HPDE6-E6E7 (cell line): ENCODE measurements at regions not wholly inside any gene's neighbourhood (a gene's known extent, or its start where the extent isn't known, plus 50 kb on each side); places are given as distances from the start of the nearest gene placed in this dataset.
A peak's percentile ranks its signal among the peaks of the same experiment; 100 is the strongest.

Source experiments
- DNase-seq: peaks from one replicate; pipeline ENCODE4 v3.0.0; 2011; ENCODE audit warnings: missing footprints; ENCODE audit errors: extremely low spot score

GRCh38 chr21:18460979-18461378 lies 57.4 kb upstream of the TMPRSS15 start:
- no peak for DNase-seq

GRCh38 chr21:18461743-18462142 lies 58.2 kb upstream of the TMPRSS15 start:
- DNase-seq, result no peak

GRCh38 chr21:18467715-18468114 lies 64.1 kb upstream of the TMPRSS15 start:
- no peak for DNase-seq

- DNase-seq, result no peak
Observed at GRCh38 chr21:18468790-18469189, 65.2 kb upstream of the TMPRSS15 start.

DNA sequence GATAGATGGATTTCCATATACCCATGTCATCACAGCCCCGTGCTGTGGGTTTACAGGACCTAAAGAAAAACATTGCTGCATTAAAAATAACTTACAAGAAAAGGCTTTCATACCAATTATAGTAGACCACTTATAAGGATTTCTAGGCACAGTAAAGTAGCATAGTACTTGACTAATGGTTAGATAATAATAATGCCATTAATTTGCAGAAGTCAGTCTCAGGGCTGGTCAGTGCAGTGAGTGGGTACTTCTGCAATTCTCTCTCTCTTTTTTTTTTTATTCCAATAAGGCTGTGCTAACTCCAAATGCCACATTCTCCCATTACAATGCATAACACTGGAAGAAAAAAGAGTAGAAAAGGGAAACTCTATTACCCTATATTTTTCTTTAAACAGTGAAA lies 73.1 kb upstream of the TMPRSS15 start:
- no peak for DNase-seq

DNA sequence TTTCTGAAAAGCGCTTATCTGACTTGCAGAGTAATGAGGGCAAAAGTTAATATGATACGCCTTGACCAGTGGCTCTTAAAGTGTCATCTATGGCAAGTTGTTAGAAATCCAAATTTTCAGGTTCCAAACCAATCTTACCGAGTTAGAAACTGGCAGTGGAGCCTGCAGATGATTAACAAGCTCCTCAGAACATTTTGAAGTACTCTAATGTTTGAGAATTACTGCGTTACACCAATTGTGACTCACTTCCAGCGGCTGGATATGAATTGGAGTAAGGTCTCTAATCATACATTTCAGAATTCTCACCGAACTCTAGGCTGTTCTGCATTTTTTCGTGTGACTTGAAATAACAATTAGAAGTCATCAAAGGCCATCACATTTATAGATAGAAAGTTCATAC lies 73.5 kb upstream of the TMPRSS15 start:
- no peak for DNase-seq

DNA sequence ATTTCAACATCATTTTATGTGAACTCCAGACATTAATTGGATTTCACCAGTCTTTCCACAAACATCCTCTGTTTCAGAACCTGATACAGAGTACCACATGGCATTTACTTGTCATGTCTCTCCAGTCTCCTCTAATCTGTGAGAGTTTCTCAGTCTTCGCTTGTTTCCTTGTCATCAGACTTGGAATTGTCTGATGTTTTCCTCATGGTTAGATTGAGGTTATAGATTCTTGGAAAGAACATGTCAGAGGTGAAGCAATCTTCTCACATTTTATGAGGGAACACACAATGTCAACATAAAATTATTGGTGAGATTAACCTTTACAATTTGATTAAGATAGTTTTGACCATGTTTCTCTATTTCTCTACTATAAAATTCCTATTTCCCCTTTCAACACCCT lies 74.9 kb upstream of the TMPRSS15 start:
- no peak for DNase-seq

DNA sequence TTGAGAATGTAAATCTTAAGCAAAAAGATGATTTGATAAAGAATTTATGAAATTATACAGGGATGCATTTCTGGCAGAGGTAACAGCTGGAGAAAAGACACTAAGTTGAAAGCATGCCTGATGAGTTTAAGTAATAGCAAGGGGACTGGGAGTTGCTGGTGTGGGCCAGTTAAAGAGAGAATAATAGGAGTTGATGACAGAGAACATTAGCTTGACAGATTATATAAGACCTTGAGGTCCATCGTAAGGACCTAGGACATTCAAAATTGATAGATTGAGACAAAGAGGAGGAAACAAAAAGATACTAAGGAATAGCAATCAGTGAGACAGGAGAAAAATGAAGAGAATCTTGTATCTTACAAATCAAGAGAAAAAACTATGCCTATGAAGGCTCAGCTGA lies 84.7 kb upstream of the TMPRSS15 start:
- no peak for DNase-seq

- DNase-seq, result peak; percentile 44
Observed at GRCh38 chr21:18493422-18493821, 89.8 kb upstream of the TMPRSS15 start.

DNA sequence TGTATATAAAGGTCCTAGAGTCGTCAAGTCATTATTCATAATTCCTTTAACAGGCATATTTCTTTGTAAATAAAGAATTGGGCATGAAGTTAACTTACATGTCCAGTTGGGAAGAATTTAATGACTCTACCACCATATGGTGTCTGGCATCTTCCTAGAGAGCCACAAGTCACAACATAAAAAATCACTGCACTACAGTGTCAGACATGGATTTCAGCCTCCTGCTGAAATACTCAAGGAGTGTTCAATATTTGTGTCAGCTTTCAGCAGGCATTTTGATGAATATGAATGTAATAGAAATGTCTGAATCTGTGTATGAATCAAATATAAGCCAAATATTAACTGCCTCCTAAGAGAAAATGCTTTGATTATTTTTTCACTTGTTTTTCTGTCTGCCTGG lies 91.9 kb upstream of the TMPRSS15 start:
- no peak for DNase-seq

DNA sequence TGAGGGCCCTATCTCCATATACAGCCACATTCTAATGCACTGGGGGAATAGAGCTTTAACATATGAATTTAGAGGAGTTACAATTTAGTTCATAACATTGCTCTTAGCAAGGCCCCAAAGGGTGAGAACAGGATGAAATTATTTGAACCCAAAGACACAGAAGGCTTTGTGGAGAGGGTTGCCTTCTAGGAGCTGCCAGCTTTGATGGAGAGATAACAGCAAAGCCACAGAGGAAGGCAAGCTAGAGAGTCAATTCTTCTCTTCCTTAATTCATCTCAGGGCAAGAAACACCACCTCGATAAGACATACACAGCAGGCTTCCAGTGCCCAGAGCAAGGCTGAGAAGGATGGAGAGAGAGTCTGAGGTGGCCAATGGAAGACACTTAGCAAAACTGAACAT lies 94.8 kb upstream of the TMPRSS15 start:
- DNase-seq, result no peak

GRCh38 chr21:18499761-18500376 lies 96.3 kb upstream of the TMPRSS15 start:
- no peak for DNase-seq

DNA sequence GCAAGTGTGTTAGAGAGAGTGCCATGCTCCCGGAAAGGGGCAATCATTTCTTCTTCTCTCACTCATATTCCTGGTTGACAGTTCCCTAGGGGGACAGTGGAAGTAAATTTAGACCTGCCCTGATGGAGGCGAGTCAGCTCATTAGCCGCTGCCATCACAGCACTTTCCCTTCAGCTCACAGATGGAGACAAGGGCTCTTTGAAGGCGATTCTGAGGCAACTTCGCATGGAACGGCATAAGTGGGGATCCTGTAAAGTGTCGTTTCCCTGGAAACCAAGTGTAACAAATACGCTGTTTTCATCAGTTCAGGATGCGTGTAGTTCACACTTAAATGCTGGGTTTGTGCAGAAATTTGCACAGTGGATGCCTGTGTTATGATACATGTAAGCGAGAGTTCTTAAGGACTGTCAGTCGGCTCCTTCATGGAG lies 114.5 kb upstream of the TMPRSS15 start:
- no peak for DNase-seq

DNA sequence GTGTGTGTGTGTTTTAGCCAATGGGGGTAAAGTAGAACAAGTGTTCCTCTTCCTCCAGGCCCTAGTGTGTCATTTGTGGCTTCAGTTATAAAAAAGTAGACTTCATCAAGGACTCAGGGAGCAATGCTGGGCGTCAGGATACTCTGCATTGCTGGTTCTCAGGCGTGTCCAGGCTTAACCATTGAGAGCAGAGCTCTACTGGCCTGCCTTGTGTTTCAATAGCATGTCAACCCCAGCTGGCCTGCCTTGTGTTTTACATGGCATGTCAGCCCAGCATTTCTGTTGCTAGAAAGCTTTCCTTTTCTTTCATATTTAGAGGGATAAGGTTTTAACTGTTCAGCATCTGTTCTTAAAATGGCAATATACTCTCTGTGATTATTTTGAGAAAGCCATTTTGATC lies 117.6 kb upstream of the TMPRSS15 start:
- no peak for DNase-seq

DNA sequence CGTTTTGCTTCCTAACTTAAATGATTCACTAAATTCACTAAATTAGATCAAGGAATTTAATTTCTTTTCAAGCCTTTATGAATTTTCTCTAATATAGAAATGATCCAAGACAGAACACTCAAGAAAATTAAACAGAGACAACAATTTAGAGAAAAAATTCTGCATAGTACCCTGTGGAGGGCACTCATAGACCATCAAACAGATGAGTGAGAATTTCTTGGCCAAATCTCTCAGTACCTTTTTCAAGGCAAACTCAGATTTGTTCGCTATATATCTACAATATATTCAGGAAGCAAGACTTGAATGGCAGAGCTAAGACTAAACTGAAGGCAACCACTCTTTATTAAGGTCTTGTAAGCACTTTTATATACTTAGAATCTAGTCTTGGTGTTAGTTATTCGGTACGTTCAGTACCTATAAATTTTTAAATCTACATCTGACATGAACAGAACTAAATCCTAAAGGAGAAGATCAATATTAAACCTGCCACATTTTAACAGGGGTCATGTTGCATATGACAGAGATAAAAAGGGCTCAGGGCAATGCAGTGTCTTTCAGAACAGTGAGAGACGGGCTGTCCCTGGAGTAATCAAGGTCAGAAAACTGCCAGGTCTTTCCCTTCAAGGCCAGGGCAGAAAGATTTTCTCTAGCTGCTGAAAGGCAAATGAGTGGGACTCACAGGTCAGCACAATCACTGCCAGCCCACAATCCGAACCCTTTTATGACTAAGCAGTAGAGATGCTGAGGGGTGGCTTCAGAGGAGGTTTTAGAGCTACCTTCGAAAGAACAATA lies 118.8 kb upstream of the TMPRSS15 start:
- DNase-seq, result no peak

DNA sequence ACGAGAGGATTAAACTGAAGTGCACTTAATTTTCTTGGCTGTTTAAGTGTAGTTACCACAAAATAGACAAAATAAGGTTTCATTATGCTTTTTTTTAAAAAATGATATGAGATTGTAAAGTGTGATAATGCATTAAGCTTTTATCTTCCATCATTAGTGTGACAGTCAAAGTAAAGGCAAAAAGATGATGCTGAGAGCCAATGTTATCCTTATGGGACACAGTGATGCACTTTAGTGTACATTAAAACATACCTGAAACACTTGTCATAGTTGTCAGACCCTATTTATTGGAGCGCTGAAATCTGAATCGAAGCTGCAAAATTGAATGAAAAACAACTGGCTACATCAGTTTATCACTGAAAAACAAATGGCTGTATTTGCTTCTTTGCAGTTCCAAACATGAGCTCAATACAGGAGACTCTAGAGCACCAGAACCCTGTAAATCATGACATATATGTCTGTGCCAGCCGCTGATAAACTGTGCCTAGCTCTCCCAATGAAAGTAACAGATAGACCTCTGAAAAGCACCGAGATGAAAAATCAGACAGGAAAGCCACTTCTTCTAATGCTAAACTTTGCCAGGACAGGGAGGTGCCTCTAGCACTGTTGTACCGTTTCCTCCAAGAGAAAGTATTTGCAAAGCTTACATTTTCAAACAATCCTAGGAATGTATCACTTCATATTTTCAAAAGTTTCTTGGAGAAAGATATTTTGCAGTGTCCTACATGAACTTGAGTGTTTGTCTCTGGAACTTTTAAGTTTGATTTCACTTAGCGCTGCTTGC lies 120.7 kb upstream of the TMPRSS15 start:
- DNase-seq, result no peak

DNA sequence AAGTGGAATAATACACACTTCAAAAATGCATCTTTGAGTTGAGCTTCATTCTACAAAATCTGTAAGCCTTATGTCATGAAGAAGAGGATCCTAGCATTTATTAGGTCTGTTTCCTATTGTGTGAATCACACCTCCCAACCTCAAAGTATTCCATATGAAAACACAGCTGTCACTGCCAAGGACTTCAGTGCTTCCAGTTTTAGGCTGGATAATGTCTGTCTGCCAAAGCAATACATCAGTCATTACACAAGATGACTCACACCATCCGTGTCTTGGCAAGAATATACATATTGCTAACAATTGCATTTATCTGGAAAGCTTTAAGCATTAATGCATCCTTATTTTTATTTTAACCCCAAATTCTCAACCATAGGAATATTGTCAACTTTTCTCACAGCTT lies 125.7 kb upstream of the TMPRSS15 start:
- peak; percentile 4 for DNase-seq

- DNase-seq, result no peak
Observed at GRCh38 chr21:18542081-18542480, 138.5 kb upstream of the TMPRSS15 start.

DNA sequence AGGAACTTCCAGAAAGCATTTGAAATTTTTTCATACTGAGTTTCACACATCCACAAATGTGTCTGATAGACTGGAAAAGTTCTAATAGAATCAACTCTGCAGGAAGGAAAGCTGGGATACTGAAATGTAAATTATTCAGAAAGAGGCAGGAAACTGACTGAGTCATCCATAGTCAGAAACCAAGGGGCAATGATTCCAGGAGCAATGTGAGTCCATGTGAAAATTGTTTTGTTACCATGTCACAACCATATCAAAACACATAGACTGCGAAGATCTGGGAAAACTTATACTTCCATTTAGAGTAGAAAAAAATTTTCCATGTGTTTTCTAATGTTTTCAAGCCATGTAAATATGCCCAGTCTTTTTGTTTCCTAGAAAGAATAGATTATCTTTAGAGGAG lies 142.3 kb upstream of the TMPRSS15 start:
- no peak for DNase-seq

DNA sequence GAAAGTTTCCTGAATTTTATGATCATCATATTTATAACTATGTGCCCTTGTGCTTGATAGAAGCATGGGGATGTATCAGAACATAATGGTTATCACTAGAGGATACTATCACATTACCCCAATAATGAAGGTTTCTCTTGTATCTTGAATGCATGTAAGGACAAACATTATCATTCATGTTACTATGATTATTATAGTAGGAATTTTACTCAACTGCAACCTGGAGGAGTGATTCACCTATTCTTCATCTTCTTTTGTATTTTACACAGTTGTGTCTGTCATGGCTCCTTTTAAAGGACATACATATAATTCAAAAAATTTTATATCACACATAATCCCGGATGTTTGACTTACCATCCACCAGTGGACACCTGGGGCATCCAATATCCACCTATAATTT lies 143.8 kb upstream of the TMPRSS15 start:
- no peak for DNase-seq

DNA sequence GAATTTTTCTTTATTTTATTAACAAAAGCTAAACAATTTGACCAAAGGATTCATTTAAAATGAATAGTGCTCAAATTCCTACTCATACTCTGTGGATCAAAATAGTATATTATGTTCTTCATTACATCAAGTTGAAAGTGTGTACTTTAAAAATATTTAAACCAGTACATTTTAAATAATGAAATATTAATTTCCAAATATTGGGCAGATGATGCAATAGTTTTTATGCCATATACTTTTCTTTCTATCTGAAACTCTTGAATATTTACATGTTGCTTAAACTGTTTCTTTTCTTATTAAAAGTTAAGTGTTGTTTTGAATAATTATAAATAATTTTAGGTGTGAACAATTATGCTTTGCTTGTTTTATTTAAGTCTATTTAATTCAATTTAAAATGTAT lies 144.7 kb upstream of the TMPRSS15 start:
- DNase-seq, result no peak

- no peak for DNase-seq
Observed at GRCh38 chr21:18549214-18549905, 145.8 kb upstream of the TMPRSS15 start.
